ENCODE measurements at regions not wholly inside any gene's neighbourhood (a gene's known extent, or its start where the extent isn't known, plus 50 kb on each side); places are given as distances from the start of the nearest gene placed in this dataset.

GRCh38 chr11:127493330-127494022, 492.9 kb upstream of the KIRREL3 start:
- TF ChIP-seq POLR2AphosphoS5 (IDR thresholded peaks at IDR 0.05; ENCODE audit: insufficient read depth, low read depth, low read length) = no peak
- TF ChIP-seq, protein P1, sequence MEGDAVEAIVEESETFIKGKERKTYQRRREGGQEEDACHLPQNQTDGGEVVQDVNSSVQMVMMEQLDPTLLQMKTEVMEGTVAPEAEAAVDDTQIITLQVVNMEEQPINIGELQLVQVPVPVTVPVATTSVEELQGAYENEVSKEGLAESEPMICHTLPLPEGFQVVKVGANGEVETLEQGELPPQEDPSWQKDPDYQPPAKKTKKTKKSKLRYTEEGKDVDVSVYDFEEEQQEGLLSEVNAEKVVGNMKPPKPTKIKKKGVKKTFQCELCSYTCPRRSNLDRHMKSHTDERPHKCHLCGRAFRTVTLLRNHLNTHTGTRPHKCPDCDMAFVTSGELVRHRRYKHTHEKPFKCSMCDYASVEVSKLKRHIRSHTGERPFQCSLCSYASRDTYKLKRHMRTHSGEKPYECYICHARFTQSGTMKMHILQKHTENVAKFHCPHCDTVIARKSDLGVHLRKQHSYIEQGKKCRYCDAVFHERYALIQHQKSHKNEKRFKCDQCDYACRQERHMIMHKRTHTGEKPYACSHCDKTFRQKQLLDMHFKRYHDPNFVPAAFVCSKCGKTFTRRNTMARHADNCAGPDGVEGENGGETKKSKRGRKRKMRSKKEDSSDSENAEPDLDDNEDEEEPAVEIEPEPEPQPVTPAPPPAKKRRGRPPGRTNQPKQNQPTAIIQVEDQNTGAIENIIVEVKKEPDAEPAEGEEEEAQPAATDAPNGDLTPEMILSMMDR (IDR thresholded peaks at IDR 0.05; ENCODE audit: extremely low read depth in 1 of 2, insufficient read depth in 1 of 2, low read depth in 1 of 2, low read length in 2 of 2) = no peak
- no peak for TF ChIP-seq FOS (IDR thresholded peaks at IDR 0.05; ENCODE audit: borderline replicate concordance, insufficient read depth, low read length)
- no peak for TF ChIP-seq JUN (IDR thresholded peaks at IDR 0.05; ENCODE audit: borderline replicate concordance, insufficient read depth, insufficient read length, low read depth)
- TF ChIP-seq POLR2A (IDR thresholded peaks at IDR 0.05; ENCODE audit: low read depth, low read length) = no peak
- TF ChIP-seq MAX (IDR thresholded peaks at IDR 0.05; ENCODE audit: insufficient read depth, insufficient read length) = no peak
- TF ChIP-seq EZH2 (IDR thresholded peaks at IDR 0.05; ENCODE audit: borderline replicate concordance, low read depth, low read length, severe bottlenecking) = no peak
- no peak for TF ChIP-seq GATA2 (IDR thresholded peaks at IDR 0.05; ENCODE audit: insufficient read depth, insufficient read length, low read depth, low read length)

All from endothelial cell of umbilical vein (primary cell).